GM19328 (cell line): ENCODE measurements at regions not wholly inside any gene's neighbourhood (a gene's known extent, or its start where the extent isn't known, plus 50 kb on each side); places are given as distances from the start of the nearest gene placed in this dataset.

ENCODE experiments used
- ATAC-seq: cut with Tn5 transposase; IDR thresholded peaks from one replicate; pipeline ENCODE4 v1.9.1; 2021; ENCODE audit warnings: mild to moderate bottlenecking, moderate library complexity; ENCODE audit not compliant: unreplicated experiment

DNA sequence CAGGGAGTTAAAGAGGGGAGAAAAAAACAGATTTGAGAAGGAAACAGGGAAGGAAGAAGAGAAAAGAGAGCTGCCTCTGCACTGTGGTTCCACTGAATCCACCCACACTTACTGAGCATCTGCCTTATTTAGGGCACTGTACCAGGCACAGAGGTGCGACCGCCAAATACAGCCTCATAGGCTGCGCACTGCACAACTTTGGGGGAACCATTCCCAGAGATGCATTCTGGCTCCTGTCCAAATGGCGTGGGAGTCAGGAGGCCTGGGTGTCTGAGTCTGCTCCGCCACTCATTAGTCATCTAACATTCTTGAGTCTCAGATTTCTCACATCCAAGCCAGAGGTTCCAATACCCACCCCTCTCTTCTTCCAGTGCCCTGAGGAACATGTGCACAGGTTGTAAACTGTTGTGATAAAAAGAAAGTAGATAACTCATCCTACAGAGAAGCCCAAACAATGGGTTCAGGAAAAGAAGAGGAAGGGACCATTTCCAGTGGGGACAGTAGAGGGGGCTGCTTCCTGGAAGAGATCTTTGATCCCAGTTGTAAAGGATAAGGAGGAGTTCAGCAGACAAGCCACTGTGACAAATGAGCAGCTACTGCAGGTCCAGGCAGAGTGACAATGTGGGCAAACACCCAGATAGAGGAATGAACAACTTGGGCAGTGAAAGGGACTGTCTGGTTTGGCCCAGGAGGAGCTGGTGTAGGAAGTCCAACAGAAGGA is 254.6 kb downstream of the UACA start:
- no peak for ATAC-seq

DNA sequence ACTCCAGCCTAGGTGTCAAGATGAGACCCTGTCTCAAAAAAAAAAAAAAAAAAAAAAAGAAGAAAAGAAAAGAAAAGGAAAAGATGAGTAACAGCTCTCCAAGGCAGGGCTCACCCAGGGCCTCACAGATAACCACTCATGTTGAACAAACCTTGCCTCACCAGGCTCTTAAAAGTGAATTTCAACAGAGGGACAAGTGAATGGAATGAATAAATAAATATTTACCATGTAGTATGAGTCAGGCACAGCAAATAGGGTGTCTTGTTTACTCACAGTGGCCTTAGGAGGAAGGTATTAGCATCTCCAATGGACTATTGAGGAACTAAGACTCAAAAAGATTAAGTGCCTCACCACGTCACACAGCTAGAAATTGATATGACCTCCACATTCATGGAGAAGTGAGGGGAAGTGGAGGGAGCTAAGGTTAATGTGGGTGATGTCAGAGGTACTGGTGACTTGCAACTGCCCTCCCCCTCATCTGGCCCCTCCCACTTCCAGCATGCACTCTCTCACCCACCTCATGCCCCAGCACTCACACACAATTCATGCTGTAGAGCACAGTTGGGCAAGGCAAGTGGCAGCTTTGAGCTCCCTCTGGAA is 255.5 kb downstream of the UACA start:
- no peak for ATAC-seq

DNA sequence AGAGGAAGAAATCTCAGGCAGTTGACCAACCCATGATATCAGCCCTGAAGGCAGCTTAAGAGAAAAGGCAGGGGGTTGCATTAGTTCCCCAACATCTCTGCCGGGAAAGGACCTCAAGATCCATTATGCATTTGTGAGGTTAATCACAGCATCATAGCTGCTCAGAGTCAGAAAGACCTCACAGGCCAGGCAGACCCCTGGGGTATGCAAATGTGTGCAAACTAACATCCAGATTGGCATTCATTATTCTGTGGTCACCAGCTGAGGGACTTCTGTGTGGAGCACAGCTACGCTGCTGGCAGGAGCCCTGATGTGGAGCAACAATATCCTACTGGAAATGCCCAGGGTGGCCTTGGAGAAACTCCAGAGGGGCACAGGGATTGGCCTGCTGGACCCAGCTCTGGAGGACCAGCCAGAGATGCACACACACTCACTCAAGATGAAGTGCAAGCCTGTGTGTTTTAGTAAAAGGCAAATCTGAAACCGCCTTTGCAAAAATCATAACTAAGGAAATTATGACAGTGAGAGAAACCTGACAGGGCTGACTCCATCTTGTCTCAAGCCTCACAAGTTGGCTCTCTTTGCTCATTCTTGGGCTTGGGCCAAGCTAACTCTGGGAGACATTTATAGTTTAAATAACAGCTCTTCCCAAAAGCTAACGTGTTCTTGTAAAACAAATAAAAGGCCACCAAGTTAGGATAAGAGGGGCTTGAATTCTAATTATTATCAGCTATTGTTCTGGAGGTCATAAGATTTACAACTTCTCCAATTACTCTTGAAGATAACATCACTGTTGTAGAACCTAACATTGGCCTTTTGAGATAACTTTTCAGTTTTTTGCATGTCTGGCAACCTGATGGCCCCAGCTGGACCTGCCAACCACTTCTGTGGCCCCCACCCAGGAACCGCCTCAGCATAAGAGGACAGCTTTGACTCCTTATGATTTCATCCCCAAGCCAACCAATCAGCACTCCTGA is 257.1 kb downstream of the UACA start:
- ATAC-seq = no peak

DNA sequence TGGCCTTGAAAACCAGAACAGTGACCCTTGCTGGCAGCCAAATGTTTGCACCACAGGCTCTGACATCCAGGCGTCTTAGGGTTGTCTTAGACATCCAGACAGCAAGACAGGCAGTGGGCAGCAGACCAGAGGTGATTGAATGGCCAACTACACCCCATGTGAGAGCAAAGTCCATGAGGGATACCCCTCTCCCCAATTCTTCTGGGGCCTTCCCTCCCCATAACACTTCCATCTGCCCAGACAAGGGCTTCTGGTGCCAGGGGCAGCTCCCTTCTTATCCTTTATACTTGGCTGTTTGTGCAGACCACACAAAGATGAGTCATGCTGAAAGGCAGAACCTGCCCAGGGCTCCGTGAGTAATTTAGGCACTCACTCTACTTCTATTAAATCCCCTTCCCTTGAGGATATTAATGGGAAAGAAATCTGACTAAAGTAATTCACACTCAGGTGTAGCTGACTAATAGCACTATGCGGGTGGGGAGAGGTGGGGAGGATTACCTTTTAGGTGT is 257.9 kb downstream of the UACA start:
- no peak for ATAC-seq

DNA sequence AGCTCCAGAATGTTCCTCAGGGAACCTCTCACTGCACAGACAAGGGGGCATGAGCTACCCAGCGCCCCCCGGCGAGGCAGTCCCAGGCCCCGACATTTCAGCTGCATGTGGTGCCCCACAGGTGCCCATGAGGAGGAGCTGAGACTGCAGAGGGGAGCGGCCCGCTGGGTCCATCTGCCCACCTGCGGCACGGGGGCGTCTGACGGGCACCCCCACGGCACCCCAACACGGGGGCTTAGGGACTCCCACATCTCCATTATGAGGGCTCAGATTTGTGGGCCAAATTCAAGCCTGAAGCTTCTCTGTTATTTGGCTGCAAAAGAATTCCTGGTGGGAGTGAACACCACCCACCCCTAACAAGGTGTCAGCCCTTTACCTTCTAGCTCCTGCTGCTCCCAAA is 258.4 kb downstream of the UACA start:
- no peak for ATAC-seq

DNA sequence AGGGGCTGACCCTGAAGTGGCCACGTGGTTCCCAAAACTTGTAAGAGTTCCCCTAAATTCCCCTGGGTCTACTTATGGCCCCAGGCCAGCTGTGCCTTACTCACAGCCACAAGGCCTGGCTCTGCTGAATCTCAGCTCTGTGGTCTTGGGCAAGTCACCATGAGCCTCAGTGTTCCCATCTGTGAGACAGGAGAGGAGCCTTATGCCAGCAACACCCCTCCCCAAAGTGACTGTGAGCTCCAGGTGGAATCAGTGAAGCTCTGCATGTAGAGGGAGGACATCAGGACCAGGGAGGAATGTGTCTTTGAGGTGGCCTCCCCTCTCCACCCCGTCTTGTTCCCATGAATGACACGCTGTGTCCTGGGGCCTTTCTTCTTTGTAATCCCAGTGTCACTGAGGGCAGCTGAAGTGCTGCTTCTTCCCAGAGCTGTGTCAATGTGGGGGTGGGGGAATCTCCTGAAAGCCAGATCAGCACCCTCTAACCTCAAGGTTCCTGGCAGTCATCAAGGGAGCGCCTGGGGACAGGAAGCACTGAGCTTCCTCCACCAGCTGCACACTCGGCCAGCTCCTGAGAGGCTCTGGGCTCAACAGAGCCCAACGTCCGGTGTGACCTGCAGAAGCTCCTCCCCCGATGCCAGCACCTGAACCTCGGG is 258.9 kb downstream of the UACA start:
- ATAC-seq = no peak

DNA sequence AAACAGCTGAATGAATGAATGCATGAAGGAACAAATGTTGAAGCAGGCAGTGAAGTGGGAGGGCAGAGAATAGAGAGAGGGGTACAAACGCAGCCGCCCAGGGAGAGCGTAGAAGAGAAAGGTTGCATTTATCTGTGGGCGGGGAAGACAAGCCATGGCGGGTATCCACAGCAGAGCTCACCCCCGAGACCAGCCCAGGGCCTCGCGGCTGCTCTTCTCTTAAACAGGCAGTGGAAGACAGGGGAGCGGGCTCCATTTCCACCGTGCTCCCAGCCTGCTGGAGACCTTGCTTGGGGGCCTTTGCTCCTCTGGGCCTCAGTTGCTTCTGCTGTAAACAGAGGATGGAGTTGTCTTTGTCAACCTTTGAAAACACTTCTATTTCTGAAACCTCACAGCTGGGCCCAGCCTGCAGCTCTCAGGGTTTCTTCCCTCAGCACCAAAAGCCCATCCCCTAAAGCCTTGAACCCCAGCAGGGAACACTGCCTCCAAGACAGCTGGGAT is 259.5 kb downstream of the UACA start:
- ATAC-seq = no peak

DNA sequence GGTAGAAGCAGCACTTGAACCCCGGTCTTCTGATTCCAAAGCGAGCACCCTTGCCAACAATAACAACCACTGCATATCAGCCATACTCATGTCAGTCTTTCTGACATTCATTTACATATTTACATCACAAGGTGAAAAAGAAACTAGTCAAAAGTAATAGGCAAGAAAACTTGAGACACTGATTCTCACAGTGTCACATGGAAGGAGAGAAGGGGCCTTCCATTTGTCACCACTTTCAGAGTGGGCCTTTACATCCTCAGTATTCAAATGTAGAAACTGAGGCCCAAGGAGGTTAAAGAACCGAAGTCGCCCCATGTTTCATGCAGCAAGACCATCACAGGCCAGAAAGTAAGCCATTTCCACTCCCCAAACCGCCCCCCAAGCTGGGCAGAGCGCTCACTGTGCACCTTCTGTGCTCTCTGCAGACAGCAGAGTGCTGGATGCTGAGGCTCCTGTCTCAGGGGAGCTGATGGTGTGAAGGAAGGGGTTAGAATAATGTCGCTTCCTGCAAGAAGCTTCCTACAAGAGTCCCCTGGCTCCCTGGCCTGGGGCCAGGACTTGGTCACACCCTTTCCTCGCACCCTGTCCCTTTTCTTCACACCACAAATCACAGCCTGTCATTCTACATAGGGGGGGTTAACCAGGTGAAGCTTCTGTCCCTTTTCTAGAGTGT is 260.1 kb downstream of the UACA start:
- ATAC-seq = no peak

DNA sequence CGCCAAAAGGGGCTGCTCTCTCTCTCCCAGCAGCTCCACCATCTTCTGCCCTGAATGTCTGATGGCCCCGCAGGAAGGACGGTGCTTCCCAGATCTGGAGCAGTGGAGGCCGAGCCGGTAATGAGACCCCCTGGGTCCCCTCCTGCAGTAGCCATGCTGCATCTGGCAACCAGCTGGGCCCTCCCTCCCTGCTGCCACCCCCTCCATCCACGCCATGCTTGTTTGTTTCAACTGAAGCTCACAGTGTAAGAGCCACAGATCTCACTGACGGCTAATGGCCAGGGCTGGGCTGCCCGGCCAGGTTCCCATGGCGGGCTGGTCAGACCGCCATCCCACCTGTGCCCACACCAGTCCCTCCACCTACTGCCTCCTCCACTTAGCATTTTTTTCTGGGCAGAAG is 260.8 kb downstream of the UACA start:
- no peak for ATAC-seq

DNA sequence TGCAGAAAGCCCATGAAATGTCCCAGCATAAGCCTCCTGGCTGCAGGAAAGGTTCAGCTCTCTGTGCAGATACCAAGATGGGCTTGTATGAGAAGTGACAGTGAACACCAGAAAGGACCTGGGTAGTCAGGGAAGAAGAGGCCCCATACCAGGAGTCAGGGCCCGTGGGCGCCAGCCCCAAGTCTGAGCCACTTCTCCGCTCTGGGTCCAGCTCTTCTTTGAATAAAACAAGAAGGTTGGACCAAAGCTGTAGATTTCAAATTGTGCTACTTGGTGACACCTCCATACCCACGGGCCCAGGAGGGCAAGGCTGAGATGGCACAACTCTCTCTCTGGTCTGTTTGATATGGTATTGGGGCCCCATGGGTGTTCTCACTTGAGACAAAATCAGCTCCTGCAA is 261.5 kb downstream of the UACA start:
- no peak for ATAC-seq

DNA sequence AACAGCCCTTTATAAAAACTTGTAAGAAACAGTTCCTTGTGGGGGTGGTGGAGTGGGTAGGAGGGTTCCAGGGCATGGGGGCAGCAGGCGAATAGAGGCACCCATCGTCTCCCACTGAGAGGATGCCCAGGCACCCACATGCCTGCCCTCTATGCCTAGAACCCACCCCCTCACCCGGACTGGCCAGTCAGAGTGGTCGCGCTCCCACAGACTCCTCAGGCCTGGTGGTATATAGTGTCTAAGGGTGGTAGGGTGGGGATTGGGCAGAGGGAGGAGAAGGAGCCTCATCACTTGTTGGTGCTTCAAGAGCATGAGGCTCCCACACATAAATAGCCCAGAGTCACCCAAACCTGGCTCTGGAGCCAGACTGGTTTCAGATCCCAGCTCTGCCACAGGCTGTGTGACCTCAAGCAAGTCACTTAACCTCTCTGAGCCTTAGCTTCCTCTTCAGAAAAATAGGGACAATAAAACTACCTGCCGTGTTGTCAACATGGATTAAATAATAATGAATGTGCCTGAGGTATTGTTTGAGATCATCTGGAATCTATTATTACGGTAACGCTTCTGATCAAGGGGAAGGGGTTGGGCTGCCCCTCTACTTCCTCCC is 262.1 kb downstream of the UACA start:
- no peak for ATAC-seq

DNA sequence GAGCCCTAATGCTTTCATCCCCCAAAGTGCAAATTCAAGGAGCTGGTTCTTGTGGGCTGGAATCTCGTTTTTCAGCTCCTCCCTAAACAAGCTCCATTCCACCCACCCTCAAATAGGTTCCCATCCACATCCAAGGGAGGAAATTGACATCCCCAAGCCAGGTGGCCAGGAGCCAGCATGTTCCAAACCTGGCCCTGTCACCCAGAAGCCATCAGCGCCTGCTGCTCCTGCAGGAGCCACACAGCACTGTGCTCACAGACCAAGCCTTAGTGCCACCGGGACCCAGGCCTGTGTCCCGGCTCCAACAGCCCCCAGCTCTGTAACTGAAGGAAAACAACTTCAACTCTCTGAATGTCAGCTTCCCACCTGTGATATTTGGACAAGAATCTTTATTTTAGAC is 263.6 kb downstream of the UACA start:
- no peak for ATAC-seq

DNA sequence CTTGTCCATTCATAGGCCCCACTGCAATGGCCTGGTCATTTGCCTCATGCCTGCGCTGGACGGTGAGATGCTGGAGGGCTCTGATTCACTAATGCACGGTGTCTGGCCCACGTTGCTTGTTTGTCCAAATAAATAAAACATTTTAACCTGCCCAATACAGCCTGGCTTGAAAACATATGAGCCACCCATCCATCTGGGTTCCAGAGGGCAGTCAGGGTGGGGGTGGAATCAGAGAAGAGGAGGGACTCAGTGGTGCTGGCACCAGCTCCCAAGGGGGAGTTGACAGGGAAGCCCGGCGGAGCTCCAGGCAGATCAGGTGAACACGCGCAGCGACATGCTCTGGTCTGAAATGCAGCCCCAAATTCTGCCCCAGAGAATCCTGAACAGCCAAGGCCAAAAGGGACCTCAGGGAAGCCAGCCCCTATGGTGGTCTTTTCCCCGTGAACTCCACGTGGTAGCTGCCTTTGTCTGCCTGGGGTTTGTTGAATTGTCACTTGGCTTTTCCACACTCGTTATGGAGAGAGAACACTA is 265.2 kb downstream of the UACA start:
- ATAC-seq = no peak

DNA sequence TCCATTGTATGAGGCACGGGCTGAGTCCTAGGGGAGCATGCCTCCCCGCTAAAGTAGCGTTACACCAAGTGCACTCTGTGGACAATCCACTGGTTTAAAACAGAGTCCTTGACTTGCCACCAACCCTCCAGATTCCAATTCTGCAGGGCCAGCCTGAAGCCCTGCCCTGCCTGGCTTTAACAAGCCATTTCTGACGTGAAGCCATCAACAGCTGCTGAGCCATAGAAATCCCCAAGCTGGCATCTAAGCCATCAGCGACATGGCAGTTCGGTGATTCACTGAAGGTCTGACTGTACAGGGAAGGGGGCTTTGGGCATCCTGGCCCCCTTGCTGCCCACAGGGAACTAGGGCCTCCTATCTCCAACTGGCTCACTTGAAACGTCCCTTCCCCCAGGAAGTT is 265.7 kb downstream of the UACA start:
- ATAC-seq = no peak

DNA sequence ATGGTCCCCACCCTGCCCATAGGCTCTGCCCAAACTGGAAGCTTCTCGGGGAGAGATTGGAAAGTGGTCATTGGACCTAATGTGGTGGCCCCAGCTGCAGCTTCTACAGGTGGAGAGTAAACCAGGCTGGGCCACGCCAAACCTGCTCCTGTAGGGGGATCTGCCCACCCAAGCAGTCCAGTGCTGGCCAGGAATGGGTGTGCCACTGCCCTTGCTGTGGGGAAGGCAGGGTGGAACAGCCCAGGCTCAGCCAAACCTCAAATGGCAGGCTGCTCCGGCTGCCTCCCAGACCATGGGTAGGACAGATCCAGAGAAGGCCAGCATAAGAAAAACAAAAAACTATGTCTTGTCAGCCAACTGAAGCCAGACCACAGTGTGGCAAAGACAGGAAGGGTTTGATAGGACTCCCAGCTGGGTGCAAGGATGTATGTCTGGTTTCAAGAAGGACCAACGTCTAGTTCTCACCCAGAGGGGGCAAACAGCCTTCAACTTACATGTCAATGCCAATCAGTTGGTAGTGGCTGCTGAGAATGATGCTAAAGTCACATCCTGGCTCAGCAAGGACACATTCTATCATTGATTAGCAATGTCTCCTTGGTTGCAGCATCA is 267.3 kb downstream of the UACA start:
- ATAC-seq = no peak

DNA sequence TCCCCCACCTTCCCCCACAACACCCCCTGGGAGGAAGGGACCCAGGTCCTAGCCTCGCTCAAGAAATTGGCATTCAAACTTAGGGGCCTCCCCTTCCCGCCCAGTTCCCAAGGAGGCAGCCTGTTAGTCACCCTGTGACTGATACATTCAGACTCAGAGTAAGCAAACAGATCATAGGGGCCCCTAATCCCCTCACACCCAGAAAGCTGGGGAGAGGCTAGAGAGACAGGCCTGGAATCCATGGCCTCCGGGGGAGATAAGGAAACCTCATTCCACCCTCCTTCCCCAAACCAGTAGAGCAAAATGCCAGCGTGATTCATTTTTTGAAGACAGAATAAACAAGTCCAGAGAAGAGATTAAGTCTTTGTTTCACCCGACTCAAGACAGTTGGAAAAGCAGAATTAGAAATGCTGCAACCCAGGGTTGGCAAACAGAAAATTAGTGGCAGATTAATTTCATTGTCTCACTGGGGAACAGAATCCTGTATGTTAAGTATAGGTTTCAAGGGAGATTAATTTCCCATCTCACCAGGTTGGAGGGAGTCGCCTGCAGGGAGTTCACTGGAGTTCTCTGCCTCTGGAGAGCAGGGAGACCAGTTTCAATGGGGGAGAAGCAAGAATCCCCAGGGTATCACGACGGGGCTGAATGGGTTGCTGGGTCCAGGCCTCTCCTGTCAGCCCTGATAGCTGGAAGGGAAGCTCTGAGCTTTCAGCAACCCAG is 268.3 kb downstream of the UACA start:
- no peak for ATAC-seq

DNA sequence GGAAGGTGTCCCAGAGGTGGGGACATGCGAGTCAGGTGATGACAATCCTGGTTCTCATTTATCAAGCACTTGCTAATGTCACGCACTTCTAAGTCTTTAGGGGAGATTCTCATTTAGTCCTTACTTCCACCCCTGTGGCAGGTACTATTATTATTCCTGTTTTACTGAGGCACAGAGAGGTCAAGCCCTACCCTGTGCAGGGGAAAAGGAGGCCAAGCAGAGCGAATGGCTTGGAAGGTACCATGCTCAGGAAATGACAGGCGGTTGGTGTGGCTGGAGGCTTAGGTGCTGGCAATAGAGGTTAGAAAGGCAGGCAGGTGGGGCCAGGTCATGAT is 268.9 kb downstream of the UACA start:
- no peak for ATAC-seq

DNA sequence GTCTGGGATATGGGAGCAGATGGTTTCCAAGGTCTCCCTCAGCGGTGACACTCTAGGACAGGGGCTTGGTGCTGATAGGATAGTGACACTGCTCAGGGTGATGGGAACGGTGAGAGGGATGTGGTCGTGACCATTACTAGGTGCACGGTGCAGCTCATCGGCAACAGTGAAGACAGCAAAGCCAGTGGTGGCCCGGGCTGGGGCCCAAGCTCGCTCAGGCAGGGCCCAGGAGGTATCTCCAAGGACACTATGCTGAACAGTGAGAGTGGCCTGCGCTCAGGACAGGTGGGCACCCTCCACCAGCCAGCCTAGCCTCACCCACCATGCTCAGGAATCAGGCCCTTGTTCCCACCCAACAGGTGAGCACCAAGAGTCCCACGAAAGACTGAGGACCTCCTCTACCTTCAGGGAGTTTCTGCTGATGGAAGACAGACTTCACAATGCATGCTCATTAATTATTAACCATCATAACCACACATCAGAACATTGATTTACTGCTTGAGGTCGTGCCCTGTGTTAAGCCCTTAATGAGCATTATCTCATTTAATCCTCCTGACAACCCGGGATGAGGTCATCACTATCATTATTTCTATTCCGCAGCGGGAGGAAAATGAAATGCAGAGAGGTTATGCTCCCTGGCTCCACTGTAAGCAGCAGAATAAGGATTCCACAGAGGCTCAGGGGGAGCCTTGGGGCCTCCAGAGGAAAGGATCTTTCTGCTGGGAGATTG is 269.4 kb downstream of the UACA start:
- no peak for ATAC-seq
